ENCODE measurements at regions not wholly inside any gene's neighbourhood (a gene's known extent, or its start where the extent isn't known, plus 50 kb on each side); places are given as distances from the start of the nearest gene placed in this dataset.

- Histone ChIP-seq H3K36me3 (ENCODE audit: low read length) (no peaks in the 10 kb centered on the region), H3K27ac (ENCODE audit: low read depth, low read length) (no peak overlapping the region), H3K9me2 (replicated peaks; ENCODE audit: insufficient read depth, low read length) (no peaks in the 10 kb centered on the region), H3K9me3 (ENCODE audit: insufficient read depth, low read length) (no peaks in the 10 kb centered on the region), H4K20me1 (ENCODE audit: low read depth, low read length) (no peaks in the 10 kb centered on the region), H2AFZ (ENCODE audit: low read depth, low read length, severe bottlenecking) (no peak overlapping the region), H3K79me2 (ENCODE audit: insufficient read depth, low read length) (no peaks in the 10 kb centered on the region), H3K4me2 (ENCODE audit: low read depth, low read length, poor library complexity, severe bottlenecking) (no peak overlapping the region), H3K9ac (ENCODE audit: low read length) (no peak overlapping the region), H3K4me3 (ENCODE audit: insufficient read depth, low read length, poor library complexity, severe bottlenecking) (no peak overlapping the region), H3K27me3 (ENCODE audit: low read length) (no peaks in the 10 kb centered on the region), H3F3A (ENCODE audit: insufficient read depth) (no peaks in the 10 kb centered on the region)
- TF ChIP-seq EZH2phosphoT487 (conservative IDR thresholded peaks at IDR 0.05; ENCODE audit: low read length) = no peak
These were observed 115.2 kb upstream of the ARHGAP5 start for GRCh38 chr14:31961896-31962295.

GRCh38 chr14:31962920-31963319 lies 114.2 kb upstream of the ARHGAP5 start:
- Histone ChIP-seq H2AFZ (ENCODE audit: low read depth, low read length, severe bottlenecking) (no peak overlapping the region), H3K27me3 (ENCODE audit: low read length) (no peaks in the 10 kb centered on the region)
- no peak for TF ChIP-seq EZH2phosphoT487 (conservative IDR thresholded peaks at IDR 0.05; ENCODE audit: low read length)
- TF ChIP-seq CTCF (IDR thresholded peaks at IDR 0.05; ENCODE audit: insufficient read depth, low read length, poor library complexity, severe bottlenecking) = no peak

GRCh38 chr14:31963587-31963986 lies 113.5 kb upstream of the ARHGAP5 start:
- TF ChIP-seq EZH2phosphoT487 (conservative IDR thresholded peaks at IDR 0.05; ENCODE audit: low read length) (no peak), CTCF (IDR thresholded peaks at IDR 0.05; ENCODE audit: insufficient read depth, low read length, poor library complexity, severe bottlenecking) (no peak)
- H3K4me3 ChIP-seq (ENCODE audit: insufficient read depth, low read length, poor library complexity, severe bottlenecking) = no peak overlapping the region
- H2AFZ ChIP-seq (ENCODE audit: low read depth, low read length, severe bottlenecking) = no peak overlapping the region
- H3K4me2 ChIP-seq (ENCODE audit: low read depth, low read length, poor library complexity, severe bottlenecking) = no peak overlapping the region
- H3K9me3 ChIP-seq (ENCODE audit: insufficient read depth, low read length) = no peaks in the 10 kb centered on the region
- H3K79me2 ChIP-seq (ENCODE audit: insufficient read depth, low read length) = no peaks in the 10 kb centered on the region
- H3K27ac ChIP-seq (ENCODE audit: low read depth, low read length) = no peak overlapping the region
- no peaks in the 10 kb centered on the region for H3F3A ChIP-seq (ENCODE audit: insufficient read depth)
- no peaks in the 10 kb centered on the region for H3K27me3 ChIP-seq (ENCODE audit: low read length)
- no peaks in the 10 kb centered on the region for H3K36me3 ChIP-seq (ENCODE audit: low read length)
- no peaks in the 10 kb centered on the region for H4K20me1 ChIP-seq (ENCODE audit: low read depth, low read length)
- no peak overlapping the region for H3K9ac ChIP-seq (ENCODE audit: low read length)
- H3K9me2 ChIP-seq (replicated peaks; ENCODE audit: insufficient read depth, low read length) = no peaks in the 10 kb centered on the region

More at GRCh38 chr14:31962920-31963319, 114.2 kb upstream of the ARHGAP5 start:
- Histone ChIP-seq H3K4me3 (ENCODE audit: insufficient read depth, low read length, poor library complexity, severe bottlenecking) (no peak overlapping the region), H3K27ac (ENCODE audit: low read depth, low read length) (no peak overlapping the region), H3K9me2 (replicated peaks; ENCODE audit: insufficient read depth, low read length) (no peaks in the 10 kb centered on the region), H3K36me3 (ENCODE audit: low read length) (no peaks in the 10 kb centered on the region), H3F3A (ENCODE audit: insufficient read depth) (no peaks in the 10 kb centered on the region), H4K20me1 (ENCODE audit: low read depth, low read length) (no peaks in the 10 kb centered on the region), H3K79me2 (ENCODE audit: insufficient read depth, low read length) (no peaks in the 10 kb centered on the region), H3K4me2 (ENCODE audit: low read depth, low read length, poor library complexity, severe bottlenecking) (no peak overlapping the region), H3K9ac (ENCODE audit: low read length) (no peak overlapping the region), H3K9me3 (ENCODE audit: insufficient read depth, low read length) (no peaks in the 10 kb centered on the region)

GRCh38 chr14:31964490-31964889 lies 112.6 kb upstream of the ARHGAP5 start:
- no peaks in the 10 kb centered on the region for H3K27me3 ChIP-seq (ENCODE audit: low read length)
- H4K20me1 ChIP-seq (ENCODE audit: low read depth, low read length) = no peaks in the 10 kb centered on the region
- H3K4me3 ChIP-seq (ENCODE audit: insufficient read depth, low read length, poor library complexity, severe bottlenecking) = no peak overlapping the region
- no peaks in the 10 kb centered on the region for H3K79me2 ChIP-seq (ENCODE audit: insufficient read depth, low read length)
- TF ChIP-seq EZH2phosphoT487 (conservative IDR thresholded peaks at IDR 0.05; ENCODE audit: low read length) = no peak
- TF ChIP-seq CTCF (IDR thresholded peaks at IDR 0.05; ENCODE audit: insufficient read depth, low read length, poor library complexity, severe bottlenecking) = no peak
- H2AFZ ChIP-seq (ENCODE audit: low read depth, low read length, severe bottlenecking) = no peak overlapping the region
- no peaks in the 10 kb centered on the region for H3K36me3 ChIP-seq (ENCODE audit: low read length)
- H3K27ac ChIP-seq (ENCODE audit: low read depth, low read length) = no peak overlapping the region
- no peaks in the 10 kb centered on the region for H3K9me2 ChIP-seq (replicated peaks; ENCODE audit: insufficient read depth, low read length)
- no peak overlapping the region for H3K9ac ChIP-seq (ENCODE audit: low read length)
- no peaks in the 10 kb centered on the region for H3K9me3 ChIP-seq (ENCODE audit: insufficient read depth, low read length)
- H3F3A ChIP-seq (ENCODE audit: insufficient read depth) = no peaks in the 10 kb centered on the region
- H3K4me2 ChIP-seq (ENCODE audit: low read depth, low read length, poor library complexity, severe bottlenecking) = no peak overlapping the region

Measured in SU-DHL-6 (cell line).